ENCODE measurements at regions not wholly inside any gene's neighbourhood (a gene's known extent, or its start where the extent isn't known, plus 50 kb on each side); places are given as distances from the start of the nearest gene placed in this dataset.

DNA sequence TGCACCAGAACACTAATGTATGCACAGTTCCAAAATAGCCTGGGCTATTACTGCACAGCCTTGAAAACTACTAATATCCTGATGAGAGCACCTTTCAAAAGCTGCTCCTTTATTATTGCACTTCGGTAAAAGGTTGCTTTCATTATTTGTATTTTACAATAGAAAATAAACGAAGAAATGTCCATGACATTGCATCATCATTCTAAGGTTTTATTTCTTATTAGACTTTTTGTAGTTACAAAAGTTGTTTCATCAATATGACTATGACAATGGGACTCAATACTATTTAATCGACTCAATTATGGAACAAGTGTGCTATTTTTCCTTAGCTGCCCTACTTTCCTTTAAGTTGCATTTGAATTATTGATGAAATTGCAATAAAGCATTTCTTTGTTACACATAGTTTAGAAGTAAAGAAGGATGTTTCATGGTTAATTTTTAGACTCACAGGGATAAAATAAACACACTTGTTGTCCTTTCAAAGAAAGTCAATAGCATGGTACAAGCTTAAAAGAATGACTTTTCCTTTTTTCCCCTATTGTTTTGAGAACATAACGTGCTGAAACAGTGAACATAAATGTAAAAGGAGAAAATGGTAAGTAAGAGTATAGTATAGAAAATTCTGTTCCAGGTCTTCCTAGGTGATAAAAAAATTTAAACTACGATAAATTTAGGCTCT lies 407.6 kb downstream of the BCAT1 start:
- no peak for TF ChIP-seq EP300 (IDR thresholded peaks at IDR 0.05)
- TF ChIP-seq, protein P1, sequence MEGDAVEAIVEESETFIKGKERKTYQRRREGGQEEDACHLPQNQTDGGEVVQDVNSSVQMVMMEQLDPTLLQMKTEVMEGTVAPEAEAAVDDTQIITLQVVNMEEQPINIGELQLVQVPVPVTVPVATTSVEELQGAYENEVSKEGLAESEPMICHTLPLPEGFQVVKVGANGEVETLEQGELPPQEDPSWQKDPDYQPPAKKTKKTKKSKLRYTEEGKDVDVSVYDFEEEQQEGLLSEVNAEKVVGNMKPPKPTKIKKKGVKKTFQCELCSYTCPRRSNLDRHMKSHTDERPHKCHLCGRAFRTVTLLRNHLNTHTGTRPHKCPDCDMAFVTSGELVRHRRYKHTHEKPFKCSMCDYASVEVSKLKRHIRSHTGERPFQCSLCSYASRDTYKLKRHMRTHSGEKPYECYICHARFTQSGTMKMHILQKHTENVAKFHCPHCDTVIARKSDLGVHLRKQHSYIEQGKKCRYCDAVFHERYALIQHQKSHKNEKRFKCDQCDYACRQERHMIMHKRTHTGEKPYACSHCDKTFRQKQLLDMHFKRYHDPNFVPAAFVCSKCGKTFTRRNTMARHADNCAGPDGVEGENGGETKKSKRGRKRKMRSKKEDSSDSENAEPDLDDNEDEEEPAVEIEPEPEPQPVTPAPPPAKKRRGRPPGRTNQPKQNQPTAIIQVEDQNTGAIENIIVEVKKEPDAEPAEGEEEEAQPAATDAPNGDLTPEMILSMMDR (IDR thresholded peaks at IDR 0.05), result no peak
